B cell (primary cell): ENCODE measurements at regions not wholly inside any gene's neighbourhood (a gene's known extent, or its start where the extent isn't known, plus 50 kb on each side); places are given as distances from the start of the nearest gene placed in this dataset.

Experiments
- EZH2 ChIP-seq: IDR thresholded peaks from 2 replicates; pipeline ENCODE4 v1.6.1; 2012; ENCODE audit warnings: borderline replicate concordance, low read depth, mild to moderate bottlenecking, moderate library complexity, low read length; ENCODE audit not compliant: insufficient read depth, poor library complexity, severe bottlenecking
- TF ChIP-seq, protein P1 (sequence below): fragments of 200-600 bp; IDR thresholded peaks from one replicate; pipeline ENCODE4 v1.8.0; 2022; ENCODE audit warnings: antibody characterized with exemption, mild to moderate bottlenecking

- TF ChIP-seq, protein P1, sequence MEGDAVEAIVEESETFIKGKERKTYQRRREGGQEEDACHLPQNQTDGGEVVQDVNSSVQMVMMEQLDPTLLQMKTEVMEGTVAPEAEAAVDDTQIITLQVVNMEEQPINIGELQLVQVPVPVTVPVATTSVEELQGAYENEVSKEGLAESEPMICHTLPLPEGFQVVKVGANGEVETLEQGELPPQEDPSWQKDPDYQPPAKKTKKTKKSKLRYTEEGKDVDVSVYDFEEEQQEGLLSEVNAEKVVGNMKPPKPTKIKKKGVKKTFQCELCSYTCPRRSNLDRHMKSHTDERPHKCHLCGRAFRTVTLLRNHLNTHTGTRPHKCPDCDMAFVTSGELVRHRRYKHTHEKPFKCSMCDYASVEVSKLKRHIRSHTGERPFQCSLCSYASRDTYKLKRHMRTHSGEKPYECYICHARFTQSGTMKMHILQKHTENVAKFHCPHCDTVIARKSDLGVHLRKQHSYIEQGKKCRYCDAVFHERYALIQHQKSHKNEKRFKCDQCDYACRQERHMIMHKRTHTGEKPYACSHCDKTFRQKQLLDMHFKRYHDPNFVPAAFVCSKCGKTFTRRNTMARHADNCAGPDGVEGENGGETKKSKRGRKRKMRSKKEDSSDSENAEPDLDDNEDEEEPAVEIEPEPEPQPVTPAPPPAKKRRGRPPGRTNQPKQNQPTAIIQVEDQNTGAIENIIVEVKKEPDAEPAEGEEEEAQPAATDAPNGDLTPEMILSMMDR = no peak
- TF ChIP-seq EZH2 = no peak
Measured at GRCh38 chr20:59468831-59469230, 135.5 kb upstream of the PHACTR3 start.
